ENCODE measurements at regions not wholly inside any gene's neighbourhood (a gene's known extent, or its start where the extent isn't known, plus 50 kb on each side); places are given as distances from the start of the nearest gene placed in this dataset.

GRCh38 chr5:3209918-3210317, 385.7 kb upstream of the IRX1 start:
- TF ChIP-seq EP300 (IDR thresholded peaks at IDR 0.05; ENCODE audit: borderline replicate concordance in 1 of 2, low read depth in 1 of 2, low read length in 1 of 2) = no peak
- TF ChIP-seq, protein P1, sequence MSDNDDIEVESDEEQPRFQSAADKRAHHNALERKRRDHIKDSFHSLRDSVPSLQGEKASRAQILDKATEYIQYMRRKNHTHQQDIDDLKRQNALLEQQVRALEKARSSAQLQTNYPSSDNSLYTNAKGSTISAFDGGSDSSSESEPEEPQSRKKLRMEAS (IDR thresholded peaks at IDR 0.05; ENCODE audit: low read depth) = no peak
- no peak for TF ChIP-seq MXI1 (IDR thresholded peaks at IDR 0.05; ENCODE audit: low read depth, low read length)
- TF ChIP-seq CTCF (IDR thresholded peaks at IDR 0.05) = no peak
- TF ChIP-seq NFIC (IDR thresholded peaks at IDR 0.05; ENCODE audit: borderline replicate concordance) = no peak
- no peak for TF ChIP-seq CHD2 (IDR thresholded peaks at IDR 0.05; ENCODE audit: low read length, partially characterized antibody)
- no peak for TF ChIP-seq SMC3 (IDR thresholded peaks at IDR 0.05; ENCODE audit: low read depth, low read length)
